PFSK-1 (cell line): ENCODE measurements at regions not wholly inside any gene's neighbourhood (a gene's known extent, or its start where the extent isn't known, plus 50 kb on each side); places are given as distances from the start of the nearest gene placed in this dataset.

Experiments
- FOXP2 ChIP-seq: optimal IDR thresholded peaks from 2 replicates; pipeline ENCODE3; 2011; ENCODE audit warnings: borderline replicate concordance, control low read depth, inconsistent platforms; ENCODE audit not compliant: insufficient read depth; ENCODE audit errors: extremely low read length, extremely low read depth
- POLR2AphosphoS5 ChIP-seq: IDR thresholded peaks from 2 replicates; pipeline ENCODE4 v1.6.1; 2012; ENCODE audit warnings: low read depth, mild to moderate bottlenecking, control low read depth, low read length, moderate library complexity
- REST ChIP-seq, 2 experiments: IDR thresholded peaks; 2 replicates each; pipeline versions ENCODE4 v1.6.1 to v1.8.0; 2011 to 2012; ENCODE audit warnings: low read depth in 2 of 2, low read length in 2 of 2, control low read depth in 1 of 2, inconsistent platforms in 1 of 2, mild to moderate bottlenecking in 1 of 2, moderate library complexity in 1 of 2; ENCODE audit not compliant: insufficient read depth in 1 of 2
- SIN3A ChIP-seq: IDR thresholded peaks from 2 replicates; pipeline ENCODE4 v1.6.1; 2012; ENCODE audit warnings: mild to moderate bottlenecking, low read length, moderate library complexity, borderline replicate concordance; ENCODE audit not compliant: insufficient read depth
- TAF1 ChIP-seq: IDR thresholded peaks from 2 replicates; pipeline ENCODE4 v1.6.1; 2012; ENCODE audit warnings: low read length, control low read depth, borderline replicate concordance; ENCODE audit not compliant: insufficient read depth

GRCh38 chr20:50456452-50457324 is 53.5 kb upstream of the PTPN1 start:
- TF ChIP-seq SIN3A, result no peak
- no peak for TF ChIP-seq POLR2AphosphoS5
- no peak for TF ChIP-seq TAF1
- no peak for TF ChIP-seq REST (IDR thresholded peaks at IDR 0.05; ENCODE audit: insufficient read depth in 1 of 2, low read depth in 2 of 2, low read length in 2 of 2)
- no peak for TF ChIP-seq FOXP2

- no peak for TF ChIP-seq TAF1
- TF ChIP-seq FOXP2, result no peak
- no peak for TF ChIP-seq REST (IDR thresholded peaks at IDR 0.05; ENCODE audit: insufficient read depth in 1 of 2, low read depth in 2 of 2, low read length in 2 of 2)
- no peak for TF ChIP-seq SIN3A
- TF ChIP-seq POLR2AphosphoS5, result no peak
These were observed 50.9 kb upstream of the PTPN1 start for GRCh38 chr20:50459124-50459918.

GRCh38 chr20:50460115-50460607 is 50.0 kb upstream of the PTPN1 start:
- no peak for TF ChIP-seq REST (IDR thresholded peaks at IDR 0.05; ENCODE audit: insufficient read depth in 1 of 2, low read depth in 2 of 2, low read length in 2 of 2)
- TF ChIP-seq FOXP2, result no peak
- TF ChIP-seq TAF1, result no peak
- TF ChIP-seq SIN3A, result no peak
- no peak for TF ChIP-seq POLR2AphosphoS5
